Spinal cord (tissue), 9 donors: ENCODE measurements at regions not wholly inside any gene's neighbourhood (a gene's known extent, or its start where the extent isn't known, plus 50 kb on each side); places are given as distances from the start of the nearest gene placed in this dataset.
A peak's percentile ranks its signal among the peaks of the same experiment; 100 is the strongest.

Source experiments
- DNase-seq, 6 donors: peaks; one replicate each; pipeline versions ENCODE4 v3.0.0 to v3.0.0-alpha.2; 2013 to 2015; ENCODE audit warnings: low spot score in 6 of 6, low read depth in 4 of 6
- H3K27ac ChIP-seq: one replicate; pipeline ENCODE4 v1.5.1; 2013; ENCODE audit warnings: low read depth, low read length, control low read depth
- H3K27me3 ChIP-seq: one replicate; pipeline ENCODE4 v1.6.1; 2013; ENCODE audit warnings: low read length; ENCODE audit not compliant: control insufficient read depth, insufficient read depth
- H3K36me3 ChIP-seq: one replicate; pipeline ENCODE4 v1.6.1; 2013; ENCODE audit warnings: low read length; ENCODE audit not compliant: control insufficient read depth, insufficient read depth
- H3K4me1 ChIP-seq: one replicate; pipeline ENCODE4 v1.6.1; 2013; ENCODE audit warnings: low read length; ENCODE audit not compliant: control insufficient read depth, insufficient read depth
- H3K4me3 ChIP-seq: one replicate; pipeline ENCODE4 v1.5.1; 2013; ENCODE audit warnings: low read depth, low read length, control low read depth
- H3K9me3 ChIP-seq: one replicate; pipeline ENCODE4 v1.6.1; 2013; ENCODE audit warnings: low read length; ENCODE audit not compliant: control insufficient read depth, insufficient read depth
- WGBS: methylation state at CpG from one replicate; pipeline ENCODE4 v1.1.5; 2013; ENCODE audit warnings: missing lambda C conversion rate; ENCODE audit not compliant: insufficient coverage; 5-methylcytosine and 5-hydroxymethylcytosine counted together
- donor health status: healthy.

DNA sequence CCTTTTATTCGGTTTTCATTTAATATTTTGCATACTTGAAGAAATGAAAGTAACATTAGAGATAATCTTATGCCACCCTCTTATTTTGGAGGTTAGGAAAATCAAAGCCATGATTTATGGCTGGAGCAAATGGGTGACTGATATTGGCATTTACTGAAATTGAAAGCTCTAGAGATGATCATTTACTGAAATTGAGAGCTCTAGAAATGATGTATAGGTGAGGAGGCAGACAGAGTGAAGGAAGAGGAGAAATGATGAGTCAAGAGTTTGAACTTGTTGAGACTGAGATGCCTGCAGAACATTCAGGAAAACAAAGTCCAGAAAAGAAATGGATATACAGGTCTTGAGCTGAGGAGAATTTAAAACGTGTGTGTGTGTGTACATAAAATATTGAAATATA lies 217.6 kb downstream of the LTN1 start:
- WGBS = no CpG with 5 or more reads among the region's 2 CpGs
- H3K27ac ChIP-seq = no peak overlapping the region

DNA sequence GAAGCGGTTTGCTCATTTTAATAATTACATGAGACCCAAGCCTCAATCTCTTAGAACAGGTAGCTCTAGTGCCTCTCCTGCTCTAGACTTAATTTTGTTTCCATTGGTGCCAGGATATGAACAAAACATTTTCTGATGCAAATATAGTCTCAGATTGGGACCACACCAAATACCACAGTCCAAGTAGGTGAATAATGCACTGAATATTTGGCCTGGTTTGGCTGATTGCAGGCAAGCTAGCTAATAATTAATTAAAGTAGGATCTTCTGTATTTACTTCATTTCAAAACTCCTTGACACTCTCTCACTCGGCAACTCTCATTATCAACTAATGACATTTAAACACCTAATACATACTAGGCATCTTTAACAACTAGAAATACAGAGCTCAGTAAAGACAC lies 219.6 kb downstream of the LTN1 start:
- WGBS = no CpG with 5 or more reads among the region's 2 CpGs
- no peaks in the 10 kb centered on the region for H3K36me3 ChIP-seq
- no peaks in the 10 kb centered on the region for H3K27me3 ChIP-seq
- H3K27ac ChIP-seq = no peak overlapping the region
- H3K4me1 ChIP-seq = no peaks in the 10 kb centered on the region
- H3K4me3 ChIP-seq = no peak overlapping the region
- no peaks in the 10 kb centered on the region for H3K9me3 ChIP-seq
- no peak for DNase-seq

More for the DNA sequence above, 217.6 kb downstream of the LTN1 start:
- no peaks in the 10 kb centered on the region for H3K27me3 ChIP-seq
- H3K4me1 ChIP-seq = no peaks in the 10 kb centered on the region
- H3K36me3 ChIP-seq = no peaks in the 10 kb centered on the region
- DNase-seq = no peak
- H3K4me3 ChIP-seq = no peak overlapping the region
- no peaks in the 10 kb centered on the region for H3K9me3 ChIP-seq

DNA sequence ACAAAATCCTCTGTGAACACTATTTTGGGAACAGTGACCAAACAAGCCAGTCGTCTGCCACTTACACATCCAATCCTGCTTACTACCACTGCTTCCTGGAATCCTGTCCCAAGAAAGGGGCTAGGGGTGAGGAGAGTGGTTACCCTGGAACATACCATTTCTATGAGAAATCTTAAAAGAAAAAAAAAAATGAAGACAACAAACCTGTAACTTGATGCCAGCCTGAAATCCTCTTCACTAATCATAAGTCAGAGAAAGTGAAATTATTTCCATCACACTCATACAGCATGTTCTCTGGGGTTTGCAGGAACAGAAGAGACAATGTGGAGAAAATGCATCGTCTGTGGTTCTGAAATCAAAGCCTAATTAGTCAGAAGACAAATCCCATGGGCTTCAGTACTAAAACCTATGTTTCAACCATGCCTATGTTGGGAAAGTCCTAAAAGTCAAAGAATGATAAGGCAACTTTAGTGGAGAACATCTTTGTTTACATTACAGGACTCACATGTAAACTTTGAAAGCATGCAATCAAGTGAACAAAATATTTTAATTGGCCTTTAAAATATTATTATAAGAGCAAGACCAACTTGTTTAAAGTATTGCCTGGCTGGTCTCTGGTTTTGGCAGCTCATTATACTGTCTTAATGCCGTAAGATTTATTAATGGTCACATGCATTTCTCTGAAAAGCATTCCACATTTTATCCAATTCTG lies 220.7 kb downstream of the LTN1 start:
- H3K36me3 ChIP-seq = no peaks in the 10 kb centered on the region
- H3K27me3 ChIP-seq = no peaks in the 10 kb centered on the region
- no peak overlapping the region for H3K27ac ChIP-seq
- H3K9me3 ChIP-seq = no peaks in the 10 kb centered on the region
- no peak overlapping the region for H3K4me3 ChIP-seq
- no peaks in the 10 kb centered on the region for H3K4me1 ChIP-seq
- peak in 1 of 6 donors; percentile 6 for DNase-seq
- 40% methylated on average over 1 of the region's 3 CpGs for WGBS

DNA sequence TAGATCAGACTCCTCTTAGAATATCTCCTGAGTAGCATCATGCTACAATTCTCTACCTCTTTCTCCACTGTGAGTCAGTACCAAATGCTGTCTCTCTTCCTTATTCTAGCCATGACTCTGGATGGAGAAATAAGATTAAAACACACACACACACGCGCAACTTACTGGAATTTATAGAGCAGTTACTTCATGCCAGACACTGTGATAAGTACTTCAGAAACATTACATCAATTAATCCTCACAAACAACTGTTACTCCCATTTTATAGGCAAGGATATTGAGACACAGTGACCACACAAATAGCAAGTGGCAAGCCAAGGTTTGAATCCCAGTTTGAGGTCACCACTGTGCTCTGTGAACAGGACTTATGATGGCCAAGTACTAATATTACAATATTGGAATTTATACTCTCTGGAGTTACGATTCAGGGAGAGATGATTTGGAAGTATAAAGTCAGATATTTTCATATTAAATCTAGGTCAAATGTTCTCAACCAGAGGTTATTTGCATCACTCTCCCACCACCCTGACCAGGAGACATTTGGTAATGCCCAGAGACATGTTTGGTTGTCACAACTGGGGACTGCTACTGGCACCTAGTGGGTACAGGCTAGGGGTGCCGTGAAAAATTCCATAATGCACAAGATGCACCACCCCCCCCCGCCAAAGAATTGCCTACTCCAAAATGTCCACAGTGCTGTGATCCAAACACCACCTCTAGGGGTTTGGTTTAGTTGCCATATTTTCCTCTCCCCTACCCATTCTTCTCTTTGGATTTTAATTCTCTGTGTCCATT lies 221.6 kb downstream of the LTN1 start:
- Histone ChIP-seq H3K36me3 (no peaks in the 10 kb centered on the region), H3K27me3 (no peaks in the 10 kb centered on the region), H3K27ac (no peak overlapping the region), H3K4me1 (no peaks in the 10 kb centered on the region), H3K4me3 (no peak overlapping the region), H3K9me3 (no peaks in the 10 kb centered on the region)
- no peak for DNase-seq
- WGBS = 93% methylated on average over 2 of the region's 5 CpGs

DNA sequence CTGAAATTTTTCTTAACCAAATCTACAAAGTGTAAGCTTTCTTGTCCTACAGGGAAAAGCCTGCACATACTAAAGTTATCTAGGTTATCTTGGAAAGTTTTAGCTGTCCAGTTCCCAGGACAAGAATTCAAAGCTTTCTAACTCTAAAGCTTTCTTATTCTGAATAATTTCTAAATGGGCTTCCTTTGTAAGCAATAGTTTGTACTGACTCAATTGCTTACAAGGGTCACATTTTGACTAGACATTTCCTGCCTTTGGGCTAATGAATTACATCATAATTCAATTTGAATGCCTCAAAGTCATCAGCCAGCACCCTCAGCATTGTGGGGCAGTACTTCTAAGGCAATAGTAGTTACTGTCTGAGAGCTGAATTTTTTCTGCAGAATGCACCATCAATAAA lies 223.0 kb downstream of the LTN1 start:
- Histone ChIP-seq H3K36me3 (no peaks in the 10 kb centered on the region), H3K27ac (no peak overlapping the region), H3K4me3 (no peak overlapping the region), H3K4me1 (no peaks in the 10 kb centered on the region), H3K27me3 (no peaks in the 10 kb centered on the region), H3K9me3 (no peaks in the 10 kb centered on the region)
- DNase-seq = no peak

DNA sequence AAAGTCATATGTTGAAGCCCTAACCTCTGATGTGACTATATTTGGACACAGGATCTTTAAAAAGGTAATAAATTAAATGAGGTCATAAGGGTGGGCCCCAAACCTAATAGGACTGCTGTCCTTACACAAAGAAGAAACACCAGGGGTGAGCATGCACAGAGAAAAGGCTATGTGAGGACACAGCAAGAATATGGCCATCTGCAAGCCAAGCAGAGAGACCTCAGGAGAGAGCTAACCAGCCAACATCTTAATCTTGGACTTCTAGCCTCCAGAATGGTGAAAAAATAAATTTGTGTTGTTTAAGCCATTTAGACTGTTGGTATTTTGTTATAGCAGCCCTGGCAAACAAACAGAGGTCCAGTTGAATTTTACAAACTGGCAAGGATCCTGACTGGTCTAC lies 223.9 kb downstream of the LTN1 start:
- no peaks in the 10 kb centered on the region for H3K9me3 ChIP-seq
- no peaks in the 10 kb centered on the region for H3K27me3 ChIP-seq
- H3K27ac ChIP-seq = no peak overlapping the region
- no peak for DNase-seq
- H3K36me3 ChIP-seq = no peaks in the 10 kb centered on the region
- H3K4me1 ChIP-seq = no peaks in the 10 kb centered on the region
- no peak overlapping the region for H3K4me3 ChIP-seq

DNA sequence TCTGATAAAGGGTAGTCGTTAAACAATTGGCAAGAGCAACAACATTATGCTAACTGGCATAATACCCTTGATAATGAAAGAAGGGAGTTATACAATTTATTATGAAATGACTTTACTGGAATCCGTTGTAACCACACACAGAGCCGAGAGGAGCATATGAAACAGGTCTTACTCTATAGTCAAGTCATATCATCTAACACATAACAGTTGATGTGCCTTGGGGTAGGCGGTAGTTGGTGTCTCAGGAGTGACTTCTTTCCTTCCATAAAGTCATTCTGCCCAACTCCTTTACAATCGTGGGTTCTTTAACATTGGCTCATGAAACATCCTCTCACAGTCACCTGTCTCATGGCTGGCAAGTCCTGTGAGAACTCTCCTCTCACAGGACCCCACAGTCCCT lies 225.2 kb downstream of the LTN1 start:
- no peaks in the 10 kb centered on the region for H3K9me3 ChIP-seq
- no peak for DNase-seq
- H3K4me3 ChIP-seq = no peak overlapping the region
- no peaks in the 10 kb centered on the region for H3K27me3 ChIP-seq
- 91% methylated on average over 2 of the region's 5 CpGs for whole genome bisulfite sequencing
- H3K27ac ChIP-seq = no peak overlapping the region
- no peaks in the 10 kb centered on the region for H3K4me1 ChIP-seq
- H3K36me3 ChIP-seq = no peaks in the 10 kb centered on the region

DNA sequence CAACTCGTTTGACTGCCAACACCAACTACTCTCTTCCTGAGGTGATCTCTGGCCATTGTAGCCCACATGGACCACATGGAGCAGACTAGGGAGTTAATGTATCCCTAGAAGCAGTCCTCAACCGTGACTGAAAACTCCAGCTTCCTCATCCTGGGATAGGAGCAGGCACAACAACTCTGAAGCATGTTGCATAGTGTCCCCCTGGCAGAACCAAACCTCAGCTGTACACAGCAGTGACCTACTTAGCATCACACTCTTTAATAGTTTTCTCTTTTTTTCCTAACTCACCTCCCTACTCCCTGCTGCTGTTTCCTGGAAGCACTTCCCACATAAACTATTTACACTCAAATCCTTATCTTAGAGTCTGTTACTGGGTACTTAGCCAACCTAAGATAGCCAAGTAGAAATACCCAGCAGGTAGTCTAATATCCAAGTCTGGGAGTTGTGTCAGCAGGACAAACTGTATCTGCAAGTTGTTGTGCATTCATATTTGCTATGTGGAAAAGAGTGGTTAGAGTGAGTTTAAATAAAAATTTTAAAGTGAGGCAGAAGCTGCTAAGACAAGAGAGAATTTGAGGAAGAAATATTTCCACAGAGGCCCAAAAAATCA lies 228.8 kb downstream of the LTN1 start:
- H3K27ac ChIP-seq = no peak overlapping the region
- 25% methylated on average over 2 of the region's 2 CpGs for WGBS
- H3K4me1 ChIP-seq = no peaks in the 10 kb centered on the region

DNA sequence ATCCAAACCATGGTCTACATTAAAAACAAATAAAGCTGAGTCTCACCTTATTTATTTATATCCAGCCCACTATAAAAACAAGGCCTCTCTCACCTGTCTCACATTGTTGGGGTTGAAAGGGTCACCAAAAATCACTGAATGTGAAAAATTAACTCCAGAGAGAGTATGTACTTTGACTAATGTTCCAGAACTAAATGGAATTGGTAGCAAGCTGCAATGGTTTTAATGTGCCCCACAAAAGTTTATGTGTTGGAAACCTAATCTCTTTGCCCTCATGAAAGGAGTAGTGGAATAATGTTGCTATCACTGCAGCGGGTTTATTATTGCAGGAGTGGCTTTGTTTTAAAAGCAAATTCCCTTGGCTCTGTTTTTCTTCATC lies 230.3 kb downstream of the LTN1 start:
- no peaks in the 10 kb centered on the region for H3K36me3 ChIP-seq
- no peaks in the 10 kb centered on the region for H3K9me3 ChIP-seq
- H3K27me3 ChIP-seq = no peaks in the 10 kb centered on the region
- H3K27ac ChIP-seq = no peak overlapping the region
- peak in 1 of 6 donors; percentile 62 for DNase-seq
- H3K4me1 ChIP-seq = no peaks in the 10 kb centered on the region
- WGBS = no CpG with 5 or more reads among the region's 1 CpG
- H3K4me3 ChIP-seq = no peak overlapping the region

More for the DNA sequence above, 228.8 kb downstream of the LTN1 start:
- no peaks in the 10 kb centered on the region for H3K36me3 ChIP-seq
- no peaks in the 10 kb centered on the region for H3K9me3 ChIP-seq
- H3K27me3 ChIP-seq = no peaks in the 10 kb centered on the region
- no peak overlapping the region for H3K4me3 ChIP-seq
- DNase-seq = no peak
